HG02943 (cell line): ENCODE measurements at regions not wholly inside any gene's neighbourhood (a gene's known extent, or its start where the extent isn't known, plus 50 kb on each side); places are given as distances from the start of the nearest gene placed in this dataset.

Experiments
- ATAC-seq: cut with Tn5 transposase; IDR thresholded peaks from one replicate; pipeline ENCODE4 v1.9.1; 2021; ENCODE audit warnings: mild to moderate bottlenecking, low read depth, moderate library complexity; ENCODE audit not compliant: unreplicated experiment

GRCh38 chr6:8223678-8224077 lies 121.3 kb upstream of the EEF1E1 start:
- ATAC-seq, result no peak

- peak; percentile 78 for ATAC-seq
These were observed 117.1 kb upstream of the EEF1E1 start for GRCh38 chr6:8219352-8219943.

- no peak for ATAC-seq
These were observed 116.5 kb upstream of the EEF1E1 start for GRCh38 chr6:8218861-8219260.

GRCh38 chr6:8215631-8216030 lies 113.3 kb upstream of the EEF1E1 start:
- ATAC-seq, result no peak

GRCh38 chr6:8213995-8214394 lies 111.6 kb upstream of the EEF1E1 start:
- no peak for ATAC-seq

- ATAC-seq, result no peak
These were observed 110.5 kb upstream of the EEF1E1 start for GRCh38 chr6:8212720-8213434.

GRCh38 chr6:8207869-8208191 lies 105.5 kb upstream of the EEF1E1 start:
- ATAC-seq, result no peak

GRCh38 chr6:8207191-8207868 lies 105.0 kb upstream of the EEF1E1 start:
- ATAC-seq, result no peak

- no peak for ATAC-seq
These were observed 101.0 kb upstream of the EEF1E1 start for GRCh38 chr6:8203337-8203736.

- ATAC-seq, result no peak
These were observed 99.3 kb upstream of the EEF1E1 start for GRCh38 chr6:8201679-8202078.

GRCh38 chr6:8200255-8200654 lies 97.9 kb upstream of the EEF1E1 start:
- ATAC-seq, result no peak

GRCh38 chr6:8195714-8196102 lies 93.4 kb upstream of the EEF1E1 start:
- ATAC-seq, result no peak

GRCh38 chr6:8195040-8195713 lies 92.8 kb upstream of the EEF1E1 start:
- ATAC-seq, result no peak

GRCh38 chr6:8194490-8194889 lies 92.1 kb upstream of the EEF1E1 start:
- ATAC-seq, result no peak

- ATAC-seq, result no peak
These were observed 91.2 kb upstream of the EEF1E1 start for GRCh38 chr6:8193541-8193940.

GRCh38 chr6:8192597-8192996 lies 90.2 kb upstream of the EEF1E1 start:
- no peak for ATAC-seq

GRCh38 chr6:8192067-8192466 lies 89.7 kb upstream of the EEF1E1 start:
- no peak for ATAC-seq

- ATAC-seq, result no peak
These were observed 89.3 kb upstream of the EEF1E1 start for GRCh38 chr6:8191629-8192028.

GRCh38 chr6:8187209-8187608 lies 84.9 kb upstream of the EEF1E1 start:
- no peak for ATAC-seq

- no peak for ATAC-seq
These were observed 80.7 kb upstream of the EEF1E1 start for GRCh38 chr6:8182902-8183665.
